ENCODE measurements at regions not wholly inside any gene's neighbourhood (a gene's known extent, or its start where the extent isn't known, plus 50 kb on each side); places are given as distances from the start of the nearest gene placed in this dataset.

GRCh38 chr2:58939388-58939787 is 698.3 kb upstream of the FANCL start:
- ATAC-seq (no peak), DNase-seq (ENCODE audit: low spot score) (no peak)
- intact Hi-C loops (cut with DNase I): no loop called here

GRCh38 chr2:58938988-58939387 is 697.9 kb upstream of the FANCL start:
- no peak for DNase-seq (ENCODE audit: low spot score)
- no peak for ATAC-seq
- intact Hi-C loops (cut with DNase I): no loop called here

GRCh38 chr2:58932801-58933200 is 691.7 kb upstream of the FANCL start:
- intact Hi-C loops (cut with DNase I): no loop called here
- ATAC-seq (no peak), DNase-seq (ENCODE audit: low spot score) (no peak)

- DNase-seq (ENCODE audit: low spot score) (no peak), ATAC-seq (no peak)
- intact Hi-C loops (cut with DNase I): no loop called here
These were observed 689.4 kb upstream of the FANCL start for GRCh38 chr2:58930537-58930936.

- DNase-seq (ENCODE audit: low spot score) (no peak), ATAC-seq (no peak)
- intact Hi-C loops (cut with DNase I): no loop called here
These were observed 687.8 kb upstream of the FANCL start for GRCh38 chr2:58928973-58929372.

- DNase-seq (ENCODE audit: low spot score): no peak
- ATAC-seq: no peak
- intact Hi-C loops (cut with DNase I): no loop called here
These were observed 687.3 kb upstream of the FANCL start for GRCh38 chr2:58928391-58928790.

- no peak for ATAC-seq
- no peak for DNase-seq (ENCODE audit: low spot score)
- intact Hi-C loops (cut with DNase I): no loop called here
These were observed 685.0 kb upstream of the FANCL start for GRCh38 chr2:58926112-58926511.

- DNase-seq (ENCODE audit: low spot score): no peak
- intact Hi-C loops (cut with DNase I): no loop called here
- ATAC-seq: peak; percentile 88
These were observed 684.6 kb upstream of the FANCL start for GRCh38 chr2:58925676-58926081.

- intact Hi-C loops (cut with DNase I): no loop called here
- DNase-seq (ENCODE audit: low spot score): no peak
- no peak for ATAC-seq
These were observed 682.7 kb upstream of the FANCL start for GRCh38 chr2:58923869-58924268.

- ATAC-seq (no peak), DNase-seq (ENCODE audit: low spot score) (no peak)
- intact Hi-C loops (cut with DNase I): no loop called here
These were observed 681.1 kb upstream of the FANCL start for GRCh38 chr2:58922245-58922644.

- intact Hi-C loops (cut with DNase I): no loop called here
- ATAC-seq (no peak), DNase-seq (ENCODE audit: low spot score) (no peak)
These were observed 680.6 kb upstream of the FANCL start for GRCh38 chr2:58921676-58922075.

GRCh38 chr2:58920001-58920400 is 678.9 kb upstream of the FANCL start:
- intact Hi-C loops (cut with DNase I): no loop called here
- no peak for ATAC-seq
- no peak for DNase-seq (ENCODE audit: low spot score)

GRCh38 chr2:58919316-58919715 is 678.2 kb upstream of the FANCL start:
- DNase-seq (ENCODE audit: low spot score) (no peak), ATAC-seq (no peak)
- intact Hi-C loops (cut with DNase I): no loop called here

- intact Hi-C loops (cut with DNase I): no loop called here
- DNase-seq (ENCODE audit: low spot score) (no peak), ATAC-seq (no peak)
These were observed 677.0 kb upstream of the FANCL start for GRCh38 chr2:58918141-58918540.

GRCh38 chr2:58917596-58917995 is 676.5 kb upstream of the FANCL start:
- DNase-seq (ENCODE audit: low spot score) (no peak), ATAC-seq (no peak)
- intact Hi-C loops (cut with DNase I): no loop called here

- DNase-seq (ENCODE audit: low spot score): no peak
- intact Hi-C loops (cut with DNase I): no loop called here
- ATAC-seq: peak; percentile 92
These were observed 674.9 kb upstream of the FANCL start for GRCh38 chr2:58916063-58916462.

GRCh38 chr2:58914733-58915505 is 673.8 kb upstream of the FANCL start:
- intact Hi-C loops (cut with DNase I): no loop called here
- DNase-seq (ENCODE audit: low spot score) (no peak), ATAC-seq (no peak)

GRCh38 chr2:58913082-58913726 is 672.1 kb upstream of the FANCL start:
- intact Hi-C loops (cut with DNase I): no loop called here
- DNase-seq (ENCODE audit: low spot score): no peak
- no peak for ATAC-seq

GRCh38 chr2:58911877-58912276 is 670.8 kb upstream of the FANCL start:
- ATAC-seq: no peak

GRCh38 chr2:58908501-58909154 is 667.5 kb upstream of the FANCL start:
- ATAC-seq (no peak), DNase-seq (ENCODE audit: low spot score) (no peak)
- intact Hi-C loops (cut with DNase I): no loop called here

More at GRCh38 chr2:58911877-58912276, 670.8 kb upstream of the FANCL start:
- DNase-seq (ENCODE audit: low spot score): no peak
- intact Hi-C loops (cut with DNase I): no loop called here

All from sciatic nerve (tissue), 2 donors.